Testis (tissue), 2 donors: ENCODE measurements at regions not wholly inside any gene's neighbourhood (a gene's known extent, or its start where the extent isn't known, plus 50 kb on each side); places are given as distances from the start of the nearest gene placed in this dataset.
A peak's percentile ranks its signal among the peaks of the same experiment; 100 is the strongest.

ENCODE experiments used
- DNase-seq: peaks from one replicate; pipeline ENCODE4 v3.0.0-alpha.2; 2019
- H3K27ac ChIP-seq, 2 donors: fragments of 200-600 bp; sonication (generic); one replicate each; pipeline ENCODE4 v1.5.1; 2019
- H3K27me3 ChIP-seq: fragments of 200-600 bp; sonication (generic); one replicate; pipeline ENCODE4 v1.5.1; 2019
- H3K36me3 ChIP-seq: fragments of 200-600 bp; sonication (generic); one replicate; pipeline ENCODE4 v1.5.1; 2017; ENCODE audit warnings: low read depth; ENCODE audit errors: missing control alignments
- H3K4me1 ChIP-seq: fragments of 200-600 bp; sonication (generic); one replicate; pipeline ENCODE4 v1.5.1; 2019
- H3K4me3 ChIP-seq, 2 donors: fragments of 200-600 bp; sonication (generic); one replicate each; pipeline ENCODE4 v1.5.1; 2017 to 2019
- H3K9me3 ChIP-seq: fragments of 200-600 bp; sonication (generic); one replicate; pipeline ENCODE4 v1.5.1; 2017
- POLR2A ChIP-seq: fragments of 450-650 bp; IDR thresholded peaks from one replicate; pipeline ENCODE4 v1.6.1; 2017; ENCODE audit warnings: antibody characterized with exemption, mild to moderate bottlenecking, moderate library complexity
- WGBS, 2 donors: methylation state at CpG; one replicate each; pipeline ENCODE4 v1.1.5; 2018; 5-methylcytosine and 5-hydroxymethylcytosine counted together
- intact Hi-C: fragments of 100-400 bp; cut with DNase I; formaldehyde crosslinking; loops from one replicate; pipeline ENCODE4 v1.15.1; 2023; ENCODE audit warnings: low total_unique reads
- TF ChIP-seq, protein P1 (sequence below), 3 experiments: fragments of 450-650 bp in 2 of 3; fragments of 200-600 bp in 1 of 3; sonication (generic) in 1 of 3; IDR thresholded peaks; one replicate each; pipeline ENCODE4 v1.5.1; 2016 to 2019; ENCODE audit warnings: antibody characterized with exemption in 3 of 3, mild to moderate bottlenecking in 2 of 3, moderate library complexity in 1 of 3

GRCh38 chr13:46498650-46499049, 54.3 kb upstream of the LRCH1 start:
- Histone ChIP-seq H3K4me3 (no peak overlapping the region), H3K9me3 (no peaks in the 10 kb centered on the region), H3K4me1 (no peaks in the 10 kb centered on the region), H3K27me3 (no peaks in the 10 kb centered on the region), H3K36me3 (no peaks in the 10 kb centered on the region), H3K27ac (no peak overlapping the region)
- no peak for DNase-seq
- WGBS, 2 donors = 90 to 96% methylated on average over 2 to 3 of the region's 3 CpGs
- intact Hi-C loops = loop anchor here (10.0 kb wide), 1 partner anchor 226 kb away; no protein-coding TSS in a partner anchor
- TF ChIP-seq, protein P1, sequence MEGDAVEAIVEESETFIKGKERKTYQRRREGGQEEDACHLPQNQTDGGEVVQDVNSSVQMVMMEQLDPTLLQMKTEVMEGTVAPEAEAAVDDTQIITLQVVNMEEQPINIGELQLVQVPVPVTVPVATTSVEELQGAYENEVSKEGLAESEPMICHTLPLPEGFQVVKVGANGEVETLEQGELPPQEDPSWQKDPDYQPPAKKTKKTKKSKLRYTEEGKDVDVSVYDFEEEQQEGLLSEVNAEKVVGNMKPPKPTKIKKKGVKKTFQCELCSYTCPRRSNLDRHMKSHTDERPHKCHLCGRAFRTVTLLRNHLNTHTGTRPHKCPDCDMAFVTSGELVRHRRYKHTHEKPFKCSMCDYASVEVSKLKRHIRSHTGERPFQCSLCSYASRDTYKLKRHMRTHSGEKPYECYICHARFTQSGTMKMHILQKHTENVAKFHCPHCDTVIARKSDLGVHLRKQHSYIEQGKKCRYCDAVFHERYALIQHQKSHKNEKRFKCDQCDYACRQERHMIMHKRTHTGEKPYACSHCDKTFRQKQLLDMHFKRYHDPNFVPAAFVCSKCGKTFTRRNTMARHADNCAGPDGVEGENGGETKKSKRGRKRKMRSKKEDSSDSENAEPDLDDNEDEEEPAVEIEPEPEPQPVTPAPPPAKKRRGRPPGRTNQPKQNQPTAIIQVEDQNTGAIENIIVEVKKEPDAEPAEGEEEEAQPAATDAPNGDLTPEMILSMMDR (IDR thresholded peaks at IDR 0.05) = no peak
- no peak for TF ChIP-seq POLR2A

- DNase-seq = no peak
- TF ChIP-seq, protein P1 (IDR thresholded peaks at IDR 0.05) = no peak
- Histone ChIP-seq H3K27me3 (no peaks in the 10 kb centered on the region), H3K9me3 (no peaks in the 10 kb centered on the region), H3K4me1 (no peaks in the 10 kb centered on the region), H3K36me3 (no peaks in the 10 kb centered on the region), H3K27ac (no peak overlapping the region), H3K4me3 (no peak overlapping the region)
- intact Hi-C loops = loop anchor here (10.0 kb wide), 1 partner anchor 229 kb away; no protein-coding TSS in a partner anchor
- 84 to 91% methylated on average over 4 of the region's 4 CpGs for WGBS, 2 donors
Measured at GRCh38 chr13:46496086-46496485, 56.9 kb upstream of the LRCH1 start.

DNA sequence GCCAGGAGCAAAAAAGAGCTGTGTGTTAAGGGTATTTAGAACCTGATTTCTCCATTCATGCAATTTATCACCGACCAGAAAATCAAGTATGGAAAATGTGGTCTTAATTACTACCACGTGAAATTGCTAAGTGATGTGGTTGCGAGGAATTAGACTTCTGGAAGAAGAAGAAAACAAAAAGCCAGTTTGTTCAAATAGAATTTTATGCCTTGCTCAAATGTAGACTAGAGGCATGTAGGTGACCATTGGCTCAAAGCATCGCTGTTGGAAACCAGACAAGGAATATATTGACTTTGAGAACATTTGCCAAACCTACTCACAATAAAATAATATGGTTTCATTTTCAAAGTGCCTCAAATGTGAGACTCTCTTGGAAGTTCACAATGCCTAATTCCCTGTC, 57.3 kb upstream of the LRCH1 start:
- DNase-seq = no peak
- 76 to 77% methylated on average over 4 of the region's 4 CpGs for WGBS, 2 donors
- Histone ChIP-seq H3K9me3 (no peaks in the 10 kb centered on the region), H3K36me3 (no peaks in the 10 kb centered on the region), H3K27ac (no peak overlapping the region), H3K4me3 (no peak overlapping the region), H3K4me1 (no peaks in the 10 kb centered on the region), H3K27me3 (no peaks in the 10 kb centered on the region)
- intact Hi-C loops = loop anchor here (10.0 kb wide), 1 partner anchor 229 kb away; no protein-coding TSS in a partner anchor
- TF ChIP-seq, protein P1 (IDR thresholded peaks at IDR 0.05) = no peak
- TF ChIP-seq POLR2A = no peak

GRCh38 chr13:46495066-46495465, 57.9 kb upstream of the LRCH1 start:
- Histone ChIP-seq H3K27ac (no peak overlapping the region), H3K9me3 (no peaks in the 10 kb centered on the region), H3K4me1 (no peaks in the 10 kb centered on the region), H3K36me3 (no peaks in the 10 kb centered on the region), H3K27me3 (no peaks in the 10 kb centered on the region), H3K4me3 (no peak overlapping the region)
- no peak for DNase-seq
- intact Hi-C loops = loop anchor here (10.0 kb wide), 1 partner anchor 230 kb away; no protein-coding TSS in a partner anchor
- TF ChIP-seq, protein P1 (IDR thresholded peaks at IDR 0.05) = no peak
- TF ChIP-seq POLR2A = no peak

DNA sequence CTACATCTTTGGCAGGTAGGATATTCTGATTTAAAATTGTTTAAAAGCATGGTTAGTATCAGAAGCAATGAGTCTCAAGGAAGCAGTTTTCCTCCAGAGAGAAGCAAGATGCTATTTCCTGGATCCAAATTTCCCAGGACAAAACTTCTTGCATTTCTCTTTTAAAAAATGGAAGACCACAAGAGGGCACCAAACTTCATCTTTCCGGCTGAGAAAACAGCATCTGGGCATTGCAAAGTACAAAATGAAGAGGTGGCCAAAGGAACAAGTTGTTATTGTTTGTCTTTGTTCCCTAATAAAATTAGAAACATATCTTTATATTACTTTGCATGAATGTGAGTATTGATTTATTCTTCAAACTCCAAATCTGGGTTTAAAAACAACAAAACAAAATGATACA, 60.0 kb upstream of the LRCH1 start:
- Histone ChIP-seq H3K27me3 (no peaks in the 10 kb centered on the region), H3K36me3 (no peaks in the 10 kb centered on the region), H3K9me3 (no peaks in the 10 kb centered on the region), H3K4me3 (no peak overlapping the region), H3K27ac (no peak overlapping the region), H3K4me1 (no peaks in the 10 kb centered on the region)
- TF ChIP-seq POLR2A = no peak
- TF ChIP-seq, protein P1 (IDR thresholded peaks at IDR 0.05) = peak; percentile 45 to 65 (median 54)
- intact Hi-C loops = loop anchor here (10.0 kb wide), 1 partner anchor 232 kb away; no protein-coding TSS in a partner anchor
- WGBS, 2 donors = 21 to 23% methylated on average over 1 of the region's 1 CpG
- no peak for DNase-seq
